ENCODE measurements at regions not wholly inside any gene's neighbourhood (a gene's known extent, or its start where the extent isn't known, plus 50 kb on each side); places are given as distances from the start of the nearest gene placed in this dataset.

DNA sequence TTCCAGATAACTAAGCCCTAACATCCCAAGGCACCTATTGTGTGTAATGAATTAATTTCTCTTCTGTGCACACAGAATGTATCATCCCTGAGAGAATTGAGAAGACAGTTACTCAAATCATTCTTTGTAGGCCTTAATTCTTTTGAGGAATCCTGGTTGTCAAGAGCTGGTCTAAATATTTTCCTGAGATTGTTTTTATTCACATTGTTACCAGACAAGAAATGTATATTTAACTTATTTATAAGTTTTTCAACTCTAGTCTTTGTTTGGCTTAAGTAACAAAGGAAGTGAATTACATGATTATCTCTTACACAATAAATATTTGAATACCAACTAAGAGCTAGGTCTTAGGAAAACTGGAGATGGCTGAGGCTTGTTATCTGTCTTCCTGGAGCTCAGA, 169.4 kb downstream of the DACT1 start:
- Mint-ChIP-seq H3K27ac (ENCODE audit: unreplicated experiment) (no peak overlapping the region), H3K4me1 (no peaks in the 10 kb centered on the region), H3K36me3 (ENCODE audit: low read depth) (peaks cover 2% of the 10 kb centered on the region), H3K27me3 (ENCODE audit: low read depth) (no peaks in the 10 kb centered on the region), H3K9me3 (peaks cover 8% of the 10 kb centered on the region), H3K4me3 (no peak overlapping the region)
- TF ChIP-seq, protein P1, sequence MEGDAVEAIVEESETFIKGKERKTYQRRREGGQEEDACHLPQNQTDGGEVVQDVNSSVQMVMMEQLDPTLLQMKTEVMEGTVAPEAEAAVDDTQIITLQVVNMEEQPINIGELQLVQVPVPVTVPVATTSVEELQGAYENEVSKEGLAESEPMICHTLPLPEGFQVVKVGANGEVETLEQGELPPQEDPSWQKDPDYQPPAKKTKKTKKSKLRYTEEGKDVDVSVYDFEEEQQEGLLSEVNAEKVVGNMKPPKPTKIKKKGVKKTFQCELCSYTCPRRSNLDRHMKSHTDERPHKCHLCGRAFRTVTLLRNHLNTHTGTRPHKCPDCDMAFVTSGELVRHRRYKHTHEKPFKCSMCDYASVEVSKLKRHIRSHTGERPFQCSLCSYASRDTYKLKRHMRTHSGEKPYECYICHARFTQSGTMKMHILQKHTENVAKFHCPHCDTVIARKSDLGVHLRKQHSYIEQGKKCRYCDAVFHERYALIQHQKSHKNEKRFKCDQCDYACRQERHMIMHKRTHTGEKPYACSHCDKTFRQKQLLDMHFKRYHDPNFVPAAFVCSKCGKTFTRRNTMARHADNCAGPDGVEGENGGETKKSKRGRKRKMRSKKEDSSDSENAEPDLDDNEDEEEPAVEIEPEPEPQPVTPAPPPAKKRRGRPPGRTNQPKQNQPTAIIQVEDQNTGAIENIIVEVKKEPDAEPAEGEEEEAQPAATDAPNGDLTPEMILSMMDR (conservative IDR thresholded peaks at IDR 0.05): no peak
- DNase-seq (ENCODE audit: low read depth, low spot score): no peak

DNA sequence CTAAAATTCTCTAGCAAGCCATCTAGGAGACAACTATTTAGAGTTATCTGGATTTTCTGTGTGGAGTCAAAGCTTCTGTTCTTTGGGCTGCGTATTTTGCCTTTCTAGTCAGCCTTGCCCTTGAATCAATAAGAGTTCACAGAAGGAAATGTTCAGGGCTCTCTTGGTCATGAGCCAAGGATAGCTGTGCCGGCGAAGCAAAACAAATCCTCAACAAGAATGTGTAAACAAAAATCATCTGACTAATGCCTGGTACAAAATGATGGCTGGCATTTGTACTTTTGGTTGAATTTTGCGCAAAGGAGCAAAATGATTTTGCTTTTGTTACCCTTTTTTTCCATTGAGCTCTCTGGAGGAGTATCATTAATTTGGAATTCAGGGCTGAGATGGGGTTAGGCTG, 171.1 kb downstream of the DACT1 start:
- H3K27me3 Mint-ChIP-seq (ENCODE audit: low read depth): no peaks in the 10 kb centered on the region
- H3K9me3 Mint-ChIP-seq: peaks cover 3% of the 10 kb centered on the region
- no peak overlapping the region for H3K27ac Mint-ChIP-seq (ENCODE audit: unreplicated experiment)
- H3K4me3 Mint-ChIP-seq: no peak overlapping the region
- H3K4me1 Mint-ChIP-seq: no peaks in the 10 kb centered on the region
- TF ChIP-seq, protein P1 (conservative IDR thresholded peaks at IDR 0.05): no peak
- no peaks in the 10 kb centered on the region for H3K36me3 Mint-ChIP-seq (ENCODE audit: low read depth)
- no peak for DNase-seq (ENCODE audit: low read depth, low spot score)

DNA sequence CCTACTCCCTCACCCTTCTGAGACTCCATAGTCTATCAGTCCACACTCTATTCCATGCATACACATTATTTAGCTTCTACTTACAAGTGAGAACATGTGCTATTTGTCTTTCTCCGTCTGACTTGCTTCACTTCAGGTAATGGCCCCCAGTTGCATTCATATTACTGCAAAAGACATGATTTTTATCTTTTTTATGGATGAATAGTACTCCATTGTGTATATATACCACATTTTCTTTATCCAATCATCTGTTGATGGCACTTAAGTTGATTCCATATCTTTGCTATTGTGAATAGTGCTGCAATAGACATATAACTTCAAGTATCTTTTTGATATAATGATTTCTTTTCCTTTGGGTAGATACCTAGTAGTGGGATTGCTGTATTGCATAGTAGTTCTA, 171.8 kb downstream of the DACT1 start:
- Mint-ChIP-seq H3K27ac (ENCODE audit: unreplicated experiment) (no peak overlapping the region), H3K9me3 (peaks cover 3% of the 10 kb centered on the region), H3K36me3 (ENCODE audit: low read depth) (no peaks in the 10 kb centered on the region), H3K4me3 (no peak overlapping the region), H3K4me1 (no peaks in the 10 kb centered on the region), H3K27me3 (ENCODE audit: low read depth) (no peaks in the 10 kb centered on the region)
- no peak for DNase-seq (ENCODE audit: low read depth, low spot score)
- TF ChIP-seq, protein P1 (conservative IDR thresholded peaks at IDR 0.05): no peak

DNA sequence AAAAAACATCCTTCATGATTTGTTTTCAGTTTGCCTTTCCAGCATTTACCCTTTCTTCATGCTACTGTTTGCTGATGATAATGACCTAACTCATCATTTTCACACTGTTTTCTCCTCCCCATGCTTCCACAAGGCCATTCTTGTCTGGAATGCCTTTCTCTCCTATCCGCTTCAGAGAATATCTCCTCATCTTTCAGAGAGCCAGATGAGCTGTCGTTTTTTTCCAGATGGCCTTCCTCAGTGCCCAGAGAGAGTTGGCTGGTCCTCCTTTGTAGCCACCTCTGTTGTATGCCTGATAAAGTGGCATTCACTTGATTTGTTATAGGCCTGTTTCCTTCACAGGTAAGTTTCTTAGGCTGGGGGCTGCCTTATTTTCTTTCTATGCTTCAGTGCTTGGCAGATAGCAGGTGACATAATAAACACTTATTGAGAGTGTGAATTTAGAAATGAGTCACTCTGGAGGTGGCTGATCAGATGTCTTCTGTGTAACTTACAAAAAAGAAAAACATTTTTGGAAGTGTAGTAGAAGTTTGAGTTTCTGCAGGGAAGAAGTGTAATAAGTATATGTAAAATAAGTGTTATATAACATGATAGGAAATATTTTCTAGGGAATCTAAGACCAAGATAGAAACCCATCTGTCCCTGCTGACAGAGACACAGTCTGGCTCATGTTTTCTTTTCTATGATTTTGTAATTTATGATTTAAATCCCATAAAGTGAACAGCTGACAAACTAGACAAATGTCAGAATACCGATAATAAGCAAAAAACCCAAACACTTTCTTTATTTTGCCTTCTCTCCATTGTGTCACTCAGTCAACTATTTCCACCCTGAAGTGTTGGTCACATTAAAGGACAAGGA, 174.5 kb downstream of the DACT1 start:
- Mint-ChIP-seq H3K4me3 (no peak overlapping the region), H3K9me3 (peaks cover 3% of the 10 kb centered on the region), H3K27me3 (ENCODE audit: low read depth) (no peaks in the 10 kb centered on the region), H3K36me3 (ENCODE audit: low read depth) (no peaks in the 10 kb centered on the region), H3K4me1 (peaks cover 7% of the 10 kb centered on the region), H3K27ac (ENCODE audit: unreplicated experiment) (no peak overlapping the region)
- no peak for DNase-seq (ENCODE audit: low read depth, low spot score)
- TF ChIP-seq, protein P1 (conservative IDR thresholded peaks at IDR 0.05): no peak

DNA sequence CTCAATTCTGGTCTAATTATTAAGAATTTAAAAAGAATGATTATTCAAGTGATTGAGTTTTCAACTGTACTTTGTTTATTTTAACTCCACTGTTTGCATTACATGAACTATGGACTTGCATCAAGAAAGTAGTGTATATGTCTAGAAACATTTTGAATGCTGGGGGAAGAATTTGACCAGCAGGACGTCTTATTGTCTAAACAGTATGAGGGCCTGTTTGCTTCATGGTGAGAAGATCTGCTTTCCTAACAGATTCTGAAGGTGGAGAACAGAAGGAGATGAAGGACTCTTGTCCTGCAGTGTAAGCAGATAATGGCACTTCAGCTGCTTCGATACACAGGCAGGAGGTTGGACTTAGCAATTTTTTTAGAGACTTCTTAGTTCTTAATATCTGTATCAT, 176.0 kb downstream of the DACT1 start:
- no peaks in the 10 kb centered on the region for H3K27me3 Mint-ChIP-seq (ENCODE audit: low read depth)
- TF ChIP-seq, protein P1 (conservative IDR thresholded peaks at IDR 0.05): no peak
- no peaks in the 10 kb centered on the region for H3K36me3 Mint-ChIP-seq (ENCODE audit: low read depth)
- H3K4me3 Mint-ChIP-seq: no peak overlapping the region
- no peak for DNase-seq (ENCODE audit: low read depth, low spot score)
- peaks cover 7% of the 10 kb centered on the region for H3K4me1 Mint-ChIP-seq
- H3K27ac Mint-ChIP-seq (ENCODE audit: unreplicated experiment): no peak overlapping the region
- peaks cover 3% of the 10 kb centered on the region for H3K9me3 Mint-ChIP-seq

All from neural crest cell (in vitro differentiated cells).